ENCODE measurements at regions not wholly inside any gene's neighbourhood (a gene's known extent, or its start where the extent isn't known, plus 50 kb on each side); places are given as distances from the start of the nearest gene placed in this dataset.

DNA sequence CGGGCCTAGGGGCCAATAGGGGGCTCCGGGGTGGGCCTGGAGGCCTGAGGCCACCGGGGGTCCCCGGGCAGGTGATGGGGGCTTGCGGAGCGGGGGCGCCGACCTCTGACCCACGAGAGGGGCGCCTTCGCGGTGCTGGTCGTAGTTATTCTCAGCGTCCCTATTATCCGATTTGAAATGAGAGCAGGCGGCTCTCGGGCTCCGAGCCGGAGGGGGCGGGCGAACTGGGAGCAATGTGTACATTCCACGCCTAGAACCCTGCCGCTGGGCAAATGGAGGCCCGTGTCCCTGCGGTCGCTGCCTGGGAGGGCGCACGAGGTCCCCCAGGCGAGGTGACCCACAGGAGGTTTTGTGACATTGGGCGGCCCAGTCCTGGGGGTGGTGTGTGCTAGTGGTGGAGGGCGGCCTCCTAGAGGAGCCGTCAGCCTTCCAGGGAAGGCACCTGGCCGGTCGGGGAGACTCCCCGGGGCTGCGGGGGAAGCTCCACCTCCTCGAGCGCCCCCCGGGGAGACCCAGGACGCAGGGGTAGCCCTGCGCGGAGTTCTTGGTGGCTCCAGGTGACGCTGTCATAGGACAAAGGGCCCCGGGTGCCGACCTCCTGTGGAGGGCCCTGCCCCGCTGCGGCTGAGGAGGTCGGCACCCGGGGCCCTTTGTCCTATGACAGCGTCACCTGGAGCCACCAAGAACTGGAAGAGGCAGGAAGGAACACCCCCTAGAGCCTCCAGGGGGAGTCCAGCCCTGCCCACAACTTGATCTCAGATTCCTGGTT is 102.6 kb upstream of the PRKX start:
- Mint-ChIP-seq H3K36me3 (ENCODE audit: low read depth, unreplicated experiment) (peaks cover 3% of the 10 kb centered on the region), H3K27me3 (ENCODE audit: low read depth, unreplicated experiment) (no peaks in the 10 kb centered on the region), H3K27ac (ENCODE audit: unreplicated experiment) (no peak overlapping the region), H3K4me3 (ENCODE audit: unreplicated experiment) (no peak overlapping the region), H3K4me1 (ENCODE audit: low read depth, unreplicated experiment) (peaks cover 12% of the 10 kb centered on the region), H3K9me3 (ENCODE audit: unreplicated experiment) (no peaks in the 10 kb centered on the region)
- Histone ChIP-seq H4K20me1 (ENCODE audit: insufficient read depth, low read length) (peaks cover 12% of the 10 kb centered on the region), H3K27me3 (ENCODE audit: insufficient read depth, low read length) (no peaks in the 10 kb centered on the region), H3K9me3 (ENCODE audit: insufficient read depth, low read depth, low read length) (no peaks in the 10 kb centered on the region), H3K9ac (ENCODE audit: low read length) (peak overlapping the region; percentile 78), H3K4me2 (ENCODE audit: low read length) (peak overlapping the region; percentile 79), H3K36me3 (ENCODE audit: insufficient read depth, low read length) (no peaks in the 10 kb centered on the region), H3K79me2 (ENCODE audit: insufficient read depth, low read length) (no peaks in the 10 kb centered on the region), H3K4me3 (ENCODE audit: insufficient read depth, low read depth, low read length) (peak overlapping the region; percentile 37), H3K4me1 (ENCODE audit: insufficient read depth, low read length) (peaks cover 14% of the 10 kb centered on the region), H3K27ac (ENCODE audit: low read depth, low read length) (peak overlapping the region; percentile 65), H2AFZ (ENCODE audit: low read depth, low read length) (no peak overlapping the region)
- TF ChIP-seq, protein P1, sequence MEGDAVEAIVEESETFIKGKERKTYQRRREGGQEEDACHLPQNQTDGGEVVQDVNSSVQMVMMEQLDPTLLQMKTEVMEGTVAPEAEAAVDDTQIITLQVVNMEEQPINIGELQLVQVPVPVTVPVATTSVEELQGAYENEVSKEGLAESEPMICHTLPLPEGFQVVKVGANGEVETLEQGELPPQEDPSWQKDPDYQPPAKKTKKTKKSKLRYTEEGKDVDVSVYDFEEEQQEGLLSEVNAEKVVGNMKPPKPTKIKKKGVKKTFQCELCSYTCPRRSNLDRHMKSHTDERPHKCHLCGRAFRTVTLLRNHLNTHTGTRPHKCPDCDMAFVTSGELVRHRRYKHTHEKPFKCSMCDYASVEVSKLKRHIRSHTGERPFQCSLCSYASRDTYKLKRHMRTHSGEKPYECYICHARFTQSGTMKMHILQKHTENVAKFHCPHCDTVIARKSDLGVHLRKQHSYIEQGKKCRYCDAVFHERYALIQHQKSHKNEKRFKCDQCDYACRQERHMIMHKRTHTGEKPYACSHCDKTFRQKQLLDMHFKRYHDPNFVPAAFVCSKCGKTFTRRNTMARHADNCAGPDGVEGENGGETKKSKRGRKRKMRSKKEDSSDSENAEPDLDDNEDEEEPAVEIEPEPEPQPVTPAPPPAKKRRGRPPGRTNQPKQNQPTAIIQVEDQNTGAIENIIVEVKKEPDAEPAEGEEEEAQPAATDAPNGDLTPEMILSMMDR (IDR thresholded peaks at IDR 0.05; ENCODE audit: insufficient read depth, low read depth, low read length), result no peak
- no peak for TF ChIP-seq EZH2 (IDR thresholded peaks at IDR 0.05; ENCODE audit: insufficient read depth, low read length)
- FAIRE-seq, result no peak
- DNase-seq (ENCODE audit: low read depth), result peak; percentile 13

DNA sequence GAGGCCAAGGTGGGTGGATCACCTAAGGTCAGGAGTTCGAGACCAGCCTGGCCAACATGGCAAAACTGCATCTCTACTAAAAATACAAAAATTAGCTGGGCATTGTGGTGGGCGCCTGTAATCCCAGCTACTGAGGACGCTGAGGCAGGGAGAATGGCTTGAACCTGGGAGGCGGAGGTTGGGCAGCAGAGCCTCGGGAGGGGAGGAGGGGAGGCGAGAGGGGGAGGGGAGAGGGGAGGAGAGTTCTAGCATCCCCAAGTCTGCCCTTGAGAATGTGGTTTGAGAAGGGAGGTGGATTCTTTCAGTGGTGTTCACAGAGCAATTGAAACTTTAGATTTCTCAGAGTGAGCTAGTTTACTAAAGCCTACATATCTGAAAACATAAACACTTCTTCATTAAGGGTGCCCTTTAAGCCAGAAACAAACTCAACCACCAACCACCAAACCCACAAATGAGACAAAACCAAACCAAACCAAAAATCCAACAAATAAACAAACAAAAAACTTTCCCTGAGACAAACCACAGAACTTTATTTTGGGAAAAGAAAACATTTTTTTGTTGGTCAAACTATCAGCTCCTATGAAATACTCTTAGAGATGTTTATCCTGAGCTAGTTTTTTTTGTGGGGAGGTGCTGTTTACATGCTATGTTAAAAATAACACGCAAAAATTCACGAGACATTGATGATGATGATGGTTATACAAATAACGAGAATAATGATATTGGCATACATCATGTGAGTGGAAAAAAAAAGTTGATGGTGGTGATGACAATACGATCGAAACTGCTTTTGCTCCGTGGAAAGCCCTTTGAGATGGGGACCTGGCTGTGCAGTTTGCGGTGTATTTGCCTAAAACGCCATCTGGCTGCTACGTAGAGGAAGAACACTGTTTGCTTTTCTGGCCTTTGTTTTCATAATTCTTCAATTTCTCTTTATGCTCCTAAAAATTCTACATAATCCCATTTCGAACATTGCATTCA is 98.2 kb upstream of the PRKX start:
- FAIRE-seq (peak; percentile 82), DNase-seq (ENCODE audit: low read depth) (peak; percentile 22)
- TF ChIP-seq EZH2 (IDR thresholded peaks at IDR 0.05; ENCODE audit: insufficient read depth, low read length), result no peak
- TF ChIP-seq, protein P1 (IDR thresholded peaks at IDR 0.05; ENCODE audit: insufficient read depth, low read depth, low read length), result peak; percentile 18
- Histone ChIP-seq H3K27ac (ENCODE audit: low read depth, low read length) (no peak overlapping the region), H3K4me1 (ENCODE audit: insufficient read depth, low read length) (peaks cover 3% of the 10 kb centered on the region), H3K9ac (ENCODE audit: low read length) (no peak overlapping the region), H2AFZ (ENCODE audit: low read depth, low read length) (no peak overlapping the region), H3K4me3 (ENCODE audit: insufficient read depth, low read depth, low read length) (no peak overlapping the region), H3K27me3 (ENCODE audit: insufficient read depth, low read length) (peaks cover 6% of the 10 kb centered on the region), H3K9me3 (ENCODE audit: insufficient read depth, low read depth, low read length) (no peaks in the 10 kb centered on the region), H3K79me2 (ENCODE audit: insufficient read depth, low read length) (no peaks in the 10 kb centered on the region), H4K20me1 (ENCODE audit: insufficient read depth, low read length) (no peaks in the 10 kb centered on the region), H3K4me2 (ENCODE audit: low read length) (peak overlapping the region; percentile 60), H3K36me3 (ENCODE audit: insufficient read depth, low read length) (no peaks in the 10 kb centered on the region)
- H3K27ac Mint-ChIP-seq (ENCODE audit: unreplicated experiment), result no peak overlapping the region
- H3K36me3 Mint-ChIP-seq (ENCODE audit: low read depth, unreplicated experiment), result no peaks in the 10 kb centered on the region
- H3K4me1 Mint-ChIP-seq (ENCODE audit: low read depth, unreplicated experiment), result no peaks in the 10 kb centered on the region
- no peak overlapping the region for H3K4me3 Mint-ChIP-seq (ENCODE audit: unreplicated experiment)
- H3K9me3 Mint-ChIP-seq (ENCODE audit: unreplicated experiment), result no peaks in the 10 kb centered on the region
- no peaks in the 10 kb centered on the region for H3K27me3 Mint-ChIP-seq (ENCODE audit: low read depth, unreplicated experiment)

Measured in astrocyte (in vitro differentiated cells and primary cell).